Fibroblast of upper back skin (primary cell): ENCODE measurements at regions not wholly inside any gene's neighbourhood (a gene's known extent, or its start where the extent isn't known, plus 50 kb on each side); places are given as distances from the start of the nearest gene placed in this dataset.

Source experiments
- DNase-seq: peaks from one replicate; pipeline ENCODE4 v3.0.0-alpha.2; 2013

DNA sequence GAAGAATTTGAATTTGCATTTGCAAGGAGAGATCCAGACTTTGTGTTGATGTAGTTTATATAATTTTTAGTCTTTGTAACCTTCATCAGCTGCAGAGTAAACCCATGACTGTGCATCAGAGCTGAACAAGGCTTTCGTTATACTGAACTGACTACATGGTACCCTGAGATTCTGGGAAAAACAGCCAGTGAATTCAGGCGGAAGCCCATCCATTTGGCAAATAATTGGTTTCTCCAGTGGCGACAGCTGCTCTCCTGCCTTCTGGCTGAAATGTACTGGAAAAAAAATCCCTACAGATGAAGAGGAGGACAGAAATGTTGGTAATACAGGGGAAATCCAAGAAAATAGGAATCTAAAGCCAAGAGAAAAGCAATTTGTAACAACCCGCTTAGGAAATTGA lies 657.5 kb upstream of the CDH7 start:
- no peak for DNase-seq

- peak; percentile 15 for DNase-seq
Measured at GRCh38 chr18:65091744-65092329, 659.0 kb upstream of the CDH7 start.

GRCh38 chr18:65082907-65083306 lies 667.9 kb upstream of the CDH7 start:
- DNase-seq: no peak

DNA sequence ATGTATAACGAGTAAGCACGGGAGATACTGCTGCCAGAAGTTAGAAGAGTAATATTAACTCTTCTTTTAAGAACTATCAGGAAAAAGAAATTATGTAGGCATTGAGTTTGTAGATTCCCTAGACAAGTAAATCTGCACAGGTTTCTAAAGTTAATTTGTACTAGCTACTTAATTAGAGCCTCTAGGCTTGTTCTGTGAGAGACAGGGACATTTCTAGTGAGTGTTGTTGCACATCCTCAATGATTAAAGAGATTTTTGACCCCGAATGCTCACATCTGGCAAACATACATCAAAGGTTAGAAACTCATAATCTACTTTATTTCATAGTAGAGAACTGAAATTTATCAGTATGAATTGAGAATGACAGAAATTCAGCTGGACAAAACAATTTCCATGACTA lies 669.0 kb upstream of the CDH7 start:
- DNase-seq: no peak

DNA sequence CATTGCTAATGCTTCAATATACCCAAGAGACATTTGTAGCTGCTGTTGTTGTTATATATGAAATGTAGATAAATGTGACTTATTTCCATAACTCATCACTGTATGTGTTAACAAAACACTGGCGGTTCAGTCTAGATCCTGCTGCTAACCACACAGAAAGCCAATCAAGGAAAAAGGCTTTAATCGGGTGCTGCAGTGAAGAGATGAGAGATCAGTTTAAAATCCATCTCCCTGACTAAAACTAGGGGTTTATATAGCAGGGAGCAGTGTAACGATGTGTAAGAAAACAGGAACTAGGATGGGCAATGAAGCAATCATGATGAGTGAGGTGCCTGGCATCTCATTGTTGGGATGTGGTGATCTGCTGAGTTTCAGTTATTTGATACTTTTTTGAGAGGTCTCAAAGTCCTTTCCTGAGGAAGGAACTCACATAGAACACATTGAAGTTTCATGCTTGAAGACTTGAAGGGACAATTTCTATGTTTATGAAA lies 677.7 kb upstream of the CDH7 start:
- DNase-seq: no peak

- DNase-seq: no peak
Measured at GRCh38 chr18:65057439-65058083, 693.3 kb upstream of the CDH7 start.

GRCh38 chr18:65056575-65056974 lies 694.2 kb upstream of the CDH7 start:
- DNase-seq: no peak

GRCh38 chr18:65049586-65049985 lies 701.2 kb upstream of the CDH7 start:
- no peak for DNase-seq

DNA sequence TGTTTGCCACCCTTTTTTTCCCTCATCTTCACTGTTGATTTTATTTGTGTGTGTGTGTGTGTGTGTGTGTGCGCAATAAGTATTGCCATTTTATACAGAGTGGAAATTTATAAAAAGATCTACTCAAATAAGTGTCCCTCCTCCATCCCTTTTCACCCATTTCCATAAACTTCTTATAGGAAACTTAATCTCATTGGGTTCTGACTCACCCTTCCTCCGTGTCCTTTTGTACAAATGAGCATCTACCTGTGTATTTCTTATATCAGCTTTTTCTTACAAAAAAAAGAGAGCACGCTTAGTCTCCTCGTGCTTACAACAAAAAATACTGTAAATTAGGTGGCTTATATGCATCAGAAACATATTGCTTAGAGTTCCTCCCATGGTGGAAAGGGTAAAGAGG lies 711.2 kb upstream of the CDH7 start:
- DNase-seq: no peak

GRCh38 chr18:65035701-65036100 lies 715.1 kb upstream of the CDH7 start:
- no peak for DNase-seq

GRCh38 chr18:65025756-65026155 lies 725.1 kb upstream of the CDH7 start:
- DNase-seq: no peak

DNA sequence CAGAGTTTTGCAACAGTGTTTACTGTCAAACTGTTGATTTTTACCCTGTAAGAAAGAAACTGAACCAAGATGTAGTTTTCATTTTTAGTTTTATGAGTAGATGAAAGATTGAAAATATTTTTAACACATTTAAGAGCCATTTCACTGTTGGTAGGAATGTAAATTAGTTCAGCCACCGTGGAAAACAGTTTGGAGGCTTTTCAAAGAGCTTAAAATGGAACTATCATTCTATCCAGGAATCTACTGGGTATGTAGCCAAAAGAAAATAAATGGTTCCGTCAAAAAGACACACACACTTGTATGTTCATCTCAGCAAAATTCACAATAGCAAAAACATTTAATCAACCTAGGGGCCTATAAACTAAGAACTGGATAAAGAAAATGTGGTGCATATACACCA lies 729.8 kb upstream of the CDH7 start:
- no peak for DNase-seq

GRCh38 chr18:65018184-65018583 lies 732.6 kb upstream of the CDH7 start:
- no peak for DNase-seq

- DNase-seq: no peak
Measured at GRCh38 chr18:65017372-65017760, 733.4 kb upstream of the CDH7 start.

GRCh38 chr18:65016631-65017371 lies 734.0 kb upstream of the CDH7 start:
- no peak for DNase-seq

DNA sequence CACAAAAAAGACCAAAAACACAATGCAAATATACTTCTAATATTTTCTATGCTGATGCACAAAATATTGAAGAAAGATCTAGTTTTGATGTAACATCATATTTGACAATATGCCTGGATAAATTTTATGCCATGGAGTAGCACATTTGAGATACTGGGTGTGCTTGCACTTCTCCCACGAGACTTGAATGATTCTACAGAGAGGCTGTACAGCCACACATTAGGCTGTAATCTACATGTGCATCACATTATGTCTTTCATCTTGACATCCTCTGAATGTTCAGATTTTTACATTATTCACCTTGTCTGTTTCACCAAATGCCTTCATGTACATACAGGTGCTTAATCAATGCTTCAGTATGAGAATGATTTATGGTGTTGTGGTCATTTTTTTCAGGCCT lies 756.4 kb upstream of the CDH7 start:
- DNase-seq: no peak

GRCh38 chr18:64993695-64994094 lies 757.1 kb upstream of the CDH7 start:
- no peak for DNase-seq

DNA sequence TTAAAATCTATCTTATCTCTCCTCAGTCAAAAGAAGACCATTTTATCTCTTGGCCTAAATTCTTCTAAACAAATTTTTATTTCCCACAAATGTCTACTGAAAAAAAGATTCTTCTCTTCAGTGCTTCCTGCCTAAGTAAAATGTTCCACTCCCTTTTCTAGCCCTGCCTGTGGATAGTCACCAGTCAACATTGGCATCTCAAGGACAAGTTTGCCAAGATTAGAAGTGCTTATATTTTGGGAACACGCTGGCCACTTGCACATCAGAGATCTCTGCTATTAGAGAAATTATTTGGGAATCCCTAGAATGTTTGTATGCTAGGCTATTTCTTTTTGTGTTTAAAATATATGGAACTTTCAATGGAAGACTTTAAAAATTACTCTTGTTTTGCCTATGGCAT lies 758.2 kb upstream of the CDH7 start:
- DNase-seq: no peak

DNA sequence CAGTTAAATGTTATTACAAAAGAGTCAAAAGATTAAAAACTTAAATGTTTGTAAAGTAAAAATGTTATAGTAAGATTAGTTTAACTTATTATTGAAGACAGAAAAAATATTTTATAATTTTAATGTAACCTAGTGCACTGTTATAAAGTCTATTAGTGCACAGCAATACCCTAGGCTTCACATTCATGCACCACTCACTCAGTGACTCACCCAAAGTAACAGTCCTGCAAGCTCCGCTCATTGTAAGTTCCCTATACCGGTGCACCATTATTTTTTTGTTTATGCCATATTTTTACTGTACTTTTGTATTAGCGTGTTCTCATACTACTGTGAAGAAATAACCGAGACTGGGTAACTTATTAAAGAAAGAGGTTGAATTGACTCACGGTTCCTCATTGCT lies 759.7 kb upstream of the CDH7 start:
- no peak for DNase-seq

DNA sequence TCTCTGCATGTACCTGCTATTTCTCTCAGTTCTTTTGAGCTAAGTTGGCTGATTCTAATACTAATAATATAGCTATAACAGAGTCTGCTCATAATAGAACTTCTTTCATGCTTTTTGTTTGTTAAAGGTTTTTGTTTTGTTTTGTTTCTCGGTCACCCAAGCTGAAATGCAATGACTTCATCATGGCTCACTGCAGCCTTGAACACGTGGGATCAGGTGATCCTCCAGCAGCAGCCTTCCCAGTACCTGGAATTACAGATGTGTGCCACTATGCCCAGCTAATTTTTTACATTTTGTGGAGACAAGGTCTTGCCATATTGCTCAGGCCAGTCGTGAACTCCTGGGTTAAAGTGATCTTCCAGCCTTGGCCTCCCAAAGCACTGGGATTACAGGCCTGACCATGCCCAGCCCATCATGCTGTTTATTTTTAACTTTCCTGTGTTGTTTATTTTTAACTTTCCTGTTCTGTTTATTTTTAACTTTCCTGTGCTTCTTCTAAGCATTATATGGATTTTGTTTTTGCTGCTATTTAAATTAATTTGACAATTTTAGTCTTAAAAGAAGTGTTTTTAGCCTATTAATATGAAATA lies 763.8 kb upstream of the CDH7 start:
- no peak for DNase-seq

- no peak for DNase-seq
Measured at GRCh38 chr18:64983497-64984238, 767.1 kb upstream of the CDH7 start.

DNA sequence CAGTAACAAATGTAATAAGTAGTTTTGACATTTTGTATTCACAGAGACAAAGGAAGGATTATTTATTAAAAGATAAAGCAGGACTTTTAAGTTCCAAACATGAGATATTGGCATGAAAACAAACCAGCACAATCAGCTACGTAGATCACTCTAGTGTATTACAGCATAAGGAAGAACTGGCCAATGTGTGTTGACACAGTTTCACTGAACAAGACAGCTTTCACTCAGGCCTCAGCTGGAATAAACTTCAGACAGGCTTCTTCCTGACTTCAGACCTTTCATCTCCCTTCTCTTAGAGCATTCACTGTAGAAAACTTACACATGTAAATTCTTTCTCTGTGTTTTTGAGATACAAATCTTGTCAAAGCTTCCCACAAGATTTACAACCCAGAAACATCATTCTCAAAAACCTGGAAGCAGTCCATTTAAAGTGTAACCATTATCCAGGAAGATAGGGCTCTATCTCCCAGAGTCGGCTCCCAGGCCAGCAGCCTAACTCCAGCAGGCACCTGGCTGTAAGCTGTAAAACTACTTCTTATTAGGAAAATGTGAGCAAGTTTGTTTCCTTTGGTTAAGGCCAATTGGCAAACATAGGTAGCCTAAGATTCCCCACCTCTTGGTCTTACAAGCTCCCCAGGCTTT lies 768.3 kb upstream of the CDH7 start:
- DNase-seq: no peak

GRCh38 chr18:64981915-64982314 lies 768.9 kb upstream of the CDH7 start:
- DNase-seq: no peak
